Lung (tissue), 11 donors: ENCODE measurements at regions not wholly inside any gene's neighbourhood (a gene's known extent, or its start where the extent isn't known, plus 50 kb on each side); places are given as distances from the start of the nearest gene placed in this dataset.
"Not testable (repeated sequence)": the region's sequence is repeated elsewhere in the genome, so short reads cannot be mapped to it uniquely, and the experiment has no call there.

ENCODE experiments used
- ATAC-seq: fragments of 200-7000 bp; cut with Tn5 transposase; one replicate; pipeline ENCODE4 v1.9.1; 2020; ENCODE audit warnings: moderate number of reproducible peaks; ENCODE audit not compliant: insufficient read depth, low FRiP score
- DNase-seq, 3 donors: peaks; one replicate each; pipeline ENCODE4 v3.0.0-alpha.2; 2013 to 2017
- H3K27ac ChIP-seq, 2 donors: one replicate each; pipeline ENCODE4 v1.5.1; 2013; ENCODE audit warnings: mild to moderate bottlenecking in 2 of 2, moderate library complexity in 2 of 2, control low read depth in 1 of 2, inconsistent platforms in 1 of 2, low read depth in 1 of 2, low read length in 1 of 2
- H3K27me3 ChIP-seq, 3 donors: one replicate each; pipeline ENCODE4 v1.5.1; 2013; ENCODE audit warnings: low read length in 2 of 3; ENCODE audit not compliant: control insufficient read depth in 3 of 3, insufficient read depth in 3 of 3
- H3K36me3 ChIP-seq, 4 donors: one replicate each; pipeline ENCODE4 v1.5.1; 2013; ENCODE audit warnings: low read length in 4 of 4, mild to moderate bottlenecking in 1 of 4, moderate library complexity in 1 of 4; ENCODE audit not compliant: control insufficient read depth in 4 of 4, insufficient read depth in 4 of 4
- H3K4me1 ChIP-seq, 5 donors: one replicate each; pipeline ENCODE4 v1.5.1; 2013; ENCODE audit warnings: low read length in 5 of 5, mild to moderate bottlenecking in 2 of 5, moderate library complexity in 1 of 5; ENCODE audit not compliant: control insufficient read depth in 5 of 5, insufficient read depth in 5 of 5
- H3K4me3 ChIP-seq: one replicate; pipeline ENCODE4 v1.5.1; 2013; ENCODE audit warnings: mild to moderate bottlenecking, control low read depth, moderate library complexity
- H3K9ac ChIP-seq, 2 donors: one replicate each; pipeline ENCODE4 v1.5.1; 2013; ENCODE audit warnings: low read length in 2 of 2, control low read depth in 1 of 2; ENCODE audit not compliant: insufficient read depth in 1 of 2
- H3K9me3 ChIP-seq, 4 donors: one replicate each; pipeline ENCODE4 v1.5.1; 2013; ENCODE audit warnings: low read length in 3 of 4, mild to moderate bottlenecking in 1 of 4, moderate library complexity in 1 of 4; ENCODE audit not compliant: control insufficient read depth in 4 of 4, insufficient read depth in 3 of 4
- WGBS, 2 donors: extraction: QIAGEN DNeasy Blood & Tissue Kit; methylation state at CpG; one replicate each; pipeline ENCODE4 v1.1.7; 2013; 5-methylcytosine and 5-hydroxymethylcytosine counted together
- TF ChIP-seq, protein P1 (sequence below): IDR thresholded peaks from 2 replicates; pipeline ENCODE4 v1.5.1; 2012; ENCODE audit warnings: mild to moderate bottlenecking; ENCODE audit errors: control extremely low read depth, extremely low read depth
- donor health status: control.
- donor health status: control.
- donor health status: Bipolar disorder and iron deficiency.
- donor health status: healthy.
- donor health status: DM: yes; HTN: yes; CAD: no.

DNA sequence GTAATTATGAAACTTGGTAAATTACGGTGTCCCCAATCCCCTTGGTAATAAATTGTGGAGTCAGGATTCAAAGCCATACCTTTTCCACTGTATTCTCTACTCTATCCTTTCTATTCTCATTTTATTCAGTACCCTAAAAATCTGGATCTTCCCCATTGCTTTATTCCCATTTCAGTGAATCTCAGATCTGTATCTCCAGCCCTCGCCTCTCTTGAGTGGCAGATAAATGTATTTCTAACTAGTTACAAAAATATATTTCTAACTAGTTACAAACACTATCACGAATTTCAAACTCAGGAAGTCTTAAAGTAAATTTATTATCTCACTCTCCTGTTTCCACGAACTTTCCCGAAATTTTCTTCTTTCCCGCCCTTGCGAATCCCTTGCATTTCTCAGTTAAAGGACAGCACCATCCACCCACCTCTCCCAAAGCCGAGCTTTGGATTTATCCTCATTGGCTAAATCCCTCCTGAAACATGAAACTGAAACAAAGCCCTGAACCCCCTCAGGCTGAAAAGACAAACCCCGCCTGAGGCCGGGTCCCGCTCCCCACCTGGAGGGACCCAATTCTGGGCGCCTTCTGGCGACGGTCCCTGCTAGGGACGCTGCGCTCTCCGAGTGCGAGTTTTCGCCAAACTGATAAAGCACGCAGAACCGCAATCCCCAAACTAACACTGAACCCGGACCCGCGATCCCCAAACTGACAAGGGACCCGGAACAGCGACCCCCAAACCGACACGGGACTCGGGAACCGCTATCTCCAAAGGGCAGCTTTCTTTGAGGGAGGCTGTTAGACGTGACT, 164.3 kb upstream of the PABPC3 start:
- no peak overlapping the region for H3K4me3 ChIP-seq
- H3K4me1 ChIP-seq, result no peaks in the 10 kb centered on the region
- H3K27ac ChIP-seq, result no peak overlapping the region
- H3K9me3 ChIP-seq, result no peaks in the 10 kb centered on the region
- WGBS, 2 donors, result 12 to 19% methylated on average over 31 of the region's 31 CpGs
- ATAC-seq, result no peak
- DNase-seq, result peak in 1 of 3 donors; percentile 47
- H3K27me3 ChIP-seq, result peaks cover 0 to 18% (median 5%) of the 10 kb centered on the region in 3 donors
- no peak overlapping the region for H3K9ac ChIP-seq
- TF ChIP-seq, protein P1, sequence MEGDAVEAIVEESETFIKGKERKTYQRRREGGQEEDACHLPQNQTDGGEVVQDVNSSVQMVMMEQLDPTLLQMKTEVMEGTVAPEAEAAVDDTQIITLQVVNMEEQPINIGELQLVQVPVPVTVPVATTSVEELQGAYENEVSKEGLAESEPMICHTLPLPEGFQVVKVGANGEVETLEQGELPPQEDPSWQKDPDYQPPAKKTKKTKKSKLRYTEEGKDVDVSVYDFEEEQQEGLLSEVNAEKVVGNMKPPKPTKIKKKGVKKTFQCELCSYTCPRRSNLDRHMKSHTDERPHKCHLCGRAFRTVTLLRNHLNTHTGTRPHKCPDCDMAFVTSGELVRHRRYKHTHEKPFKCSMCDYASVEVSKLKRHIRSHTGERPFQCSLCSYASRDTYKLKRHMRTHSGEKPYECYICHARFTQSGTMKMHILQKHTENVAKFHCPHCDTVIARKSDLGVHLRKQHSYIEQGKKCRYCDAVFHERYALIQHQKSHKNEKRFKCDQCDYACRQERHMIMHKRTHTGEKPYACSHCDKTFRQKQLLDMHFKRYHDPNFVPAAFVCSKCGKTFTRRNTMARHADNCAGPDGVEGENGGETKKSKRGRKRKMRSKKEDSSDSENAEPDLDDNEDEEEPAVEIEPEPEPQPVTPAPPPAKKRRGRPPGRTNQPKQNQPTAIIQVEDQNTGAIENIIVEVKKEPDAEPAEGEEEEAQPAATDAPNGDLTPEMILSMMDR, result no peak
- H3K36me3 ChIP-seq, result no peaks in the 10 kb centered on the region

GRCh38 chr13:24933106-24934023, 162.6 kb upstream of the PABPC3 start:
- H3K4me3 ChIP-seq, H3K27ac ChIP-seq, H3K9ac ChIP-seq, H3K4me1 ChIP-seq, H3K9me3 ChIP-seq, H3K36me3 ChIP-seq, ATAC-seq: not testable (repeated sequence)
- 59 to 78% methylated on average over 13 to 15 of the region's 15 CpGs for WGBS, 2 donors
- peak in 1 of 3 donors; percentile 42 for DNase-seq
- H3K27me3 ChIP-seq, result peaks cover 0 to 18% (median 5%) of the 10 kb centered on the region in 3 donors

GRCh38 chr13:24934024-24934385, 161.9 kb upstream of the PABPC3 start:
- not testable (repeated sequence) for H3K4me1 ChIP-seq, H3K4me3 ChIP-seq, H3K9ac ChIP-seq, ATAC-seq, H3K9me3 ChIP-seq, DNase-seq, H3K27ac ChIP-seq, H3K36me3 ChIP-seq
- 71 to 74% methylated on average over 4 of the region's 4 CpGs for WGBS, 2 donors
- H3K27me3 ChIP-seq, result peaks cover 0 to 18% (median 5%) of the 10 kb centered on the region in 3 donors

DNA sequence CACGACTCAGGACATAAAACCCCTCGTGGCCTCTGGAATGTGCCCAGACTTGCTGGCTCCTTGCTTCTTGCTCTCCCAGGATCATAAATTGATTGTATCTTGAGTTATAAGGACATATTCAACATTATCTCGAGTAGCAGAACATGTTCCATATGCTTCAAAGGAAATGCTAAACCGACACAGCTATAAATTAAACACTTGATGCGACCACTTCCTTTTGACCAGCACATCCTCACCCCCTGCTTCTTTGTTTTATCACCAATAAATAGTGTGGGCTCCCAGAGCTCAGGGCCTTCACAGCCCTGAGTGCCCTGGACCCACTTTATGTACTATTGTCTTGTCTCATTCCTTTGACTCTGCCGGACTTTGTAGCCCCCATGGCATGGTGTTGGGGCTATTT, 157.0 kb upstream of the PABPC3 start:
- H3K9ac ChIP-seq, result no peak overlapping the region
- no peaks in the 10 kb centered on the region for H3K4me1 ChIP-seq
- no peak overlapping the region for H3K27ac ChIP-seq
- TF ChIP-seq, protein P1, result no peak
- no peak overlapping the region for H3K4me3 ChIP-seq
- H3K9me3 ChIP-seq, result peaks cover 0 to 2% (median 0%) of the 10 kb centered on the region in 4 donors
- WGBS, 2 donors, result 35 to 38% methylated on average over 6 of the region's 6 CpGs
- no peaks in the 10 kb centered on the region for H3K36me3 ChIP-seq
- no peak for ATAC-seq
- no peak for DNase-seq
- no peaks in the 10 kb centered on the region for H3K27me3 ChIP-seq

DNA sequence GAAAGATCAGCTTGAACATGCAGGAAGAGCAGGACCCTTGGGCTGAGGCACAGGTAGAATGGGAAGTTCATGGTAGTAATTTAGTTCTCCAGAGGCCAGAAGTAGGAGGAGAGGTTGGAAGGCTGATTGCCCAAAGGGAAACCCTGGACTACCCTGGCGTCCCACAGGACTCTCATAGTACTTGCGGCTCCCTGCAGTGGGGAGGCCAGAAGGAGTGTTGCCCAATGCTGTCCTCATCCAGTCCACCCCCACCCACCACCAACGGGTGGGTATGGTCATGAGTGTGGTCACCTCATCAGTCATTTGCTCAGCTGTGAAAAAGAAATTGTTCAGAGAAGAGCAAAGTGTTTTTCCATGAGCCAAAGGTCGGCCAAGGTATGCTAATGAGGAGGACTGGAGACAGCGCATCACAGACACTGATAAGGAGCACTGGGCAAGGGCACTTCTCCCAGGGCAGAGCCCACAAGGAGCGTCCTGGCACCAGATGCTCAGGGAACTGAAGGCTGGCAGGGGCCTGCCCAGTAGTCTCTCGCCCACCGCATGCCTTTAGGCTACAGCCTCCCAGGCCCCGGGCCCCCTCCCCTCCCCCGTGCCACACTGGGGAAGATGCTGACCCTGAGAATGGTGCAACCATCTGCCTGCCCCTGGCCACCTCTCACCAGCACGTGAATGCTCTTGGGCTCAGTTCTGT, 154.8 kb upstream of the PABPC3 start:
- H3K27me3 ChIP-seq, H3K36me3 ChIP-seq, H3K4me3 ChIP-seq, H3K9ac ChIP-seq, DNase-seq, H3K4me1 ChIP-seq, ATAC-seq, H3K9me3 ChIP-seq, H3K27ac ChIP-seq: not testable (repeated sequence)
- 86 to 89% methylated on average over 10 to 11 of the region's 11 CpGs for WGBS, 2 donors
